Stomach (tissue), 4 donors: ENCODE measurements at regions not wholly inside any gene's neighbourhood (a gene's known extent, or its start where the extent isn't known, plus 50 kb on each side); places are given as distances from the start of the nearest gene placed in this dataset.
"Not testable (repeated sequence)": the region's sequence is repeated elsewhere in the genome, so short reads cannot be mapped to it uniquely, and the experiment has no call there.

Source experiments
- CTCF ChIP-seq, 7 experiments: fragments of 450-650 bp in 4 of 7; fragments of 200-600 bp in 3 of 7; sonication (generic) in 3 of 7; IDR thresholded peaks; one replicate each; pipeline ENCODE4 v1.5.1; 2016 to 2019; ENCODE audit warnings: antibody characterized with exemption in 7 of 7, control low read depth in 2 of 7, mild to moderate bottlenecking in 1 of 7
- EP300 ChIP-seq: sonication (generic); formaldehyde crosslinking; IDR thresholded peaks from one replicate; pipeline ENCODE4 v1.6.1; 2017; ENCODE audit warnings: antibody characterized with exemption
- POLR2AphosphoS5 ChIP-seq, 3 donors: sonication (generic); formaldehyde crosslinking; IDR thresholded peaks; one replicate each; pipeline ENCODE4 v1.6.1; 2016; ENCODE audit warnings: antibody characterized with exemption in 3 of 3

GRCh38 chr15:32342772-32343199 lies 60.3 kb downstream of the GOLGA8K start:
- not testable (repeated sequence) for TF ChIP-seq CTCF (IDR thresholded peaks at IDR 0.05); EP300; POLR2AphosphoS5 (IDR thresholded peaks at IDR 0.05)
